ENCODE measurements at regions not wholly inside any gene's neighbourhood (a gene's known extent, or its start where the extent isn't known, plus 50 kb on each side); places are given as distances from the start of the nearest gene placed in this dataset.

GRCh38 chr2:39999864-40000263, 220.8 kb upstream of the THUMPD2 start:
- TF ChIP-seq CTCF (IDR thresholded peaks at IDR 0.05) (no peak), POLR2AphosphoS5 (IDR thresholded peaks at IDR 0.05) (no peak)

Data from suprapubic skin (tissue), 3 donors.